ENCODE measurements at regions not wholly inside any gene's neighbourhood (a gene's known extent, or its start where the extent isn't known, plus 50 kb on each side); places are given as distances from the start of the nearest gene placed in this dataset.

GRCh38 chr15:83365370-83365938 lies 81.0 kb upstream of the BNC1 start:
- TF ChIP-seq CTCF (IDR thresholded peaks at IDR 0.05) (no peak), POLR2AphosphoS5 (IDR thresholded peaks at IDR 0.05; ENCODE audit: insufficient read depth in 1 of 2, low read depth in 1 of 2) (peak; percentile 30 to 53)

Data from vagina (tissue), 2 donors.